GM10266 (cell line): ENCODE measurements at regions not wholly inside any gene's neighbourhood (a gene's known extent, or its start where the extent isn't known, plus 50 kb on each side); places are given as distances from the start of the nearest gene placed in this dataset.

Source experiments
- DNase-seq: peaks from one replicate; pipeline ENCODE4 v3.0.0; 2012; ENCODE audit errors: extremely low spot score
- TF ChIP-seq, protein P1 (sequence below): IDR thresholded peaks from 2 replicates; pipeline ENCODE4 v1.5.1; 2012; ENCODE audit warnings: mild to moderate bottlenecking, low read depth; ENCODE audit not compliant: control insufficient read depth, insufficient read depth; ENCODE audit errors: missing control alignments

DNA sequence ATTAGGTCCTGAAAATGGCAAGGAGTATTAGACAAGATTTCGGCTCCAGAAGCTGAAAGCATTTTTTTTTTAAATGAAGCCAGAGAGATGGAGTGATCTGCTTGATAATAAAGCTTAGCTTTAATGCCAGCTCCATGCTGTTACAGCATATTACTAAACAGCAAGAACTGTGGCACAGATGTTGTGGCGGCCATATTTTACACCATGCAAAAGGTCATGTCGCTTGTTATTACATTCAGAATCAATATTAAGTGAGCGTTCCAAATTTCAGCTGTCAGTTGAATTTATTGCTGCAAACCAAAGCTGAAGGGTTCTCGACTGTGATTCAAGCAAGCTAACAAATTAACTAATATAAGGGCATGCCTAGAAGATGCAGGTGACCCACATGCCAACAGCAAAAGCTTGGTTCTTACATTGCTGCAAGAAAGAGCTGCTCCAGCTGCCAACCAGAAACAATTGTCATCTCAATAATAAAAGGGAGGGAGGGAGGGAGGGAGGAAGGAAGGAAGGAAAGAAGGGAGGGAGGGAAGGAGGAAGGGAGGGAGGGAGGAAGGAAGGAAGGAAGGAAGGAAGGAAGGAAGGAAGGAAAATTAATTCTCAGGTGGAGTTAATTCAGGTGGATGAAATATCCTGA, 517.7 kb upstream of the WWC1 start:
- TF ChIP-seq, protein P1, sequence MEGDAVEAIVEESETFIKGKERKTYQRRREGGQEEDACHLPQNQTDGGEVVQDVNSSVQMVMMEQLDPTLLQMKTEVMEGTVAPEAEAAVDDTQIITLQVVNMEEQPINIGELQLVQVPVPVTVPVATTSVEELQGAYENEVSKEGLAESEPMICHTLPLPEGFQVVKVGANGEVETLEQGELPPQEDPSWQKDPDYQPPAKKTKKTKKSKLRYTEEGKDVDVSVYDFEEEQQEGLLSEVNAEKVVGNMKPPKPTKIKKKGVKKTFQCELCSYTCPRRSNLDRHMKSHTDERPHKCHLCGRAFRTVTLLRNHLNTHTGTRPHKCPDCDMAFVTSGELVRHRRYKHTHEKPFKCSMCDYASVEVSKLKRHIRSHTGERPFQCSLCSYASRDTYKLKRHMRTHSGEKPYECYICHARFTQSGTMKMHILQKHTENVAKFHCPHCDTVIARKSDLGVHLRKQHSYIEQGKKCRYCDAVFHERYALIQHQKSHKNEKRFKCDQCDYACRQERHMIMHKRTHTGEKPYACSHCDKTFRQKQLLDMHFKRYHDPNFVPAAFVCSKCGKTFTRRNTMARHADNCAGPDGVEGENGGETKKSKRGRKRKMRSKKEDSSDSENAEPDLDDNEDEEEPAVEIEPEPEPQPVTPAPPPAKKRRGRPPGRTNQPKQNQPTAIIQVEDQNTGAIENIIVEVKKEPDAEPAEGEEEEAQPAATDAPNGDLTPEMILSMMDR = no peak
- DNase-seq = no peak

DNA sequence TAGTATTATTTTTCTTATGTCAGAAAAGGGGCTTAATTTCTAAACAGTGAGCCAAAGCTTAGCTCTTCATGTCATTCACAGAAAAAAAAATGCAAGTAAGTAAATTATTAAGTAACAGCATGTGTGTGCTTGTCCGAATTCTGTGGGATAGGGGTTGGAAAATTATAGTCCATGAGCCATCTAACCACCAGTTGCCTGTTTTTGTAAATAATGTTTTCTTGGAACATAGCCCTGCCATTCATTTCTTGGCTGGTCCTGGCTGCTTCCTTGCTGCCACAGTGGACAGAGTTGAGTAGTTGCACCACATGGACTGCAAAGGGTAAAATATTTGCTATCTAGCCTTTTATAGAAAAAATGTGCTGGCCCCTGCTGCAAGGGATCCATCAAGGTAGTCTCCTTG, 513.7 kb upstream of the WWC1 start:
- TF ChIP-seq, protein P1 = no peak
- DNase-seq = no peak

DNA sequence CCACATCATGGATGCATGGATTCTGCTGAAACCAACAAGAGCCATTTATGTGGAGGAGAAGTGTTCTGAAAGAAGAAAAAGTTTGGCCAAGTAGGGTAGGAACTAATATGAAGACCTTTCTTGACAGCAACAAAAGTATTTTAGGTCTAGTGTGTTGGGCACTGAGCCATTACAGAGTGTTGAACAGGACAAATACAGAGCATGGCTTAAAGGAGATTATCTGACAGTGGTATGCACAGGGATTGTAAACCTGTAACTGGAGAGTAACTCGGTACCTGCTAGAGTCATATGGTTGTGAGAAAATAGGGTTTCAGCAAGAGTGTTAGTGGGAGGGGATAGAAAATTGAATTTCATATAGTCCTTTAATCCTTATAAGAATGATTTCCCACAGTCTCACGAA, 513.2 kb upstream of the WWC1 start:
- TF ChIP-seq, protein P1 = no peak
- DNase-seq = no peak

DNA sequence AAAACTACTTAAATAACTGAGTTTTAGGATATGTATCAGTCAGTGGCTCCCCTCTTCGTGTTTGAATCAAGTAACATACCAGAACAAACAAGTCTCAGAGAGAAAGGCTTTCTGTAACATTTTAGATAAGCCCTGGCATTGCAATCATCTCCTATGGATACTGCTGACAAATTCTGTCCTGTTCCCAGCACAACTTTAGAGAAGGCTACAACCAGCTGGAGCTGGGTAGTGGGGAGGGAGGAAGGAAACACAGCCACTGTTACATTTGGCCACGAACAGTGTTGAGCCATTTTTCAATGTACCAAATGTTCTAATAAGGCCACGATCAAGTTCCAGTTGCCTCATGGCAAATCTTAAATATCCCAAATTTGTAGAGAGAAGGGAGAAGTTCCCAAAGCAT, 511.8 kb upstream of the WWC1 start:
- TF ChIP-seq, protein P1 = no peak
- no peak for DNase-seq

DNA sequence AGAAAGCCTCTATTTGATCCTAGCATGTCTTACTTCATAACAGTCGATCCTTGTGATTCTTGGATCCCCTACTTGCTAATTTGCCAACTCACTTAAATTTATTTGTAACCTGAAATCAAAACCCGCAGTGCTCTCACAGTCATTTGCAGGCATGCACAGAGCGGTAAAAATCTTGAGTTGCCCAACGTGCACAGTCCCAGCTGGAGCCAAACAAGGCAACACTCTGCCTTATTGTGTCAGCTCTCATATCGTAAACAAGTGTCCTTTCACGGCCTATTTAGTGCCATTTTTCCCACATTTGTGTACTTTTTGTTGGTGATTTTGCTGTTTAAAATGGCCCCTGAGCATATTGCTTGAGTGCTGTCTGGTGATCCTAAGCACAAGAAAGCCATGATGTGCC, 511.3 kb upstream of the WWC1 start:
- DNase-seq = no peak
- TF ChIP-seq, protein P1 = no peak

DNA sequence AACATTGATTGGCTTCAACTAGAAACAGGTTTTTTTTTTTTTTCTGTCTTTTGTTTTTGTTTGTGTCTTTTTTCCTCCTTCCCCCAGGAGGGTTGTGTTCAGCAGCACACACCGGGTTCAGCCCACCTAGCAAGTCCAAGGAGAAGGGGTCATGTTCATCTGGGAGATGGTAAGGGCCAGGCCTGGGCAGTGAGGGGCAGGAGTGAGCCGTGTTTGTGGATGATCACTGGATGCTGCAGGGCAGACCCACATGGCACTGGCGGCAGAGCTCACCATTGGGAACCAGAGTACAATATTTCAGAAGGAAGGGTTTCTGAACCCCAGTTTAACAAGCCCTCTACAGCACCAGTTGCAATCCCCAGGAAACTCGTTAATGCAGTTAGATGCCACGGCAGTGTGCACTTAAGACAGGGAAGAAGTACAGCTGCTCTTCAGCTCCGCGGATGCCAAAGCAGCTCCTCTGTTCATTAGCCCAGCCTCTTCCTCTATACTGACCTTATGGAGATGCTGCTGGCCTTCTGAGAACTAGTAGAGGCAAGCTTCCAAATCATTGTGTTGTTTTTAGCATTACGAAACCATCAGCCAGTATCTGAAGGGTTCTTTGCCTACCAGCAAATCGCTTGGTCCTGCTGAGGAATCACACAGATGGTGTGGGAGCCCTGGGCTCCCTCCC, 508.2 kb upstream of the WWC1 start:
- no peak for DNase-seq
- TF ChIP-seq, protein P1 = no peak

DNA sequence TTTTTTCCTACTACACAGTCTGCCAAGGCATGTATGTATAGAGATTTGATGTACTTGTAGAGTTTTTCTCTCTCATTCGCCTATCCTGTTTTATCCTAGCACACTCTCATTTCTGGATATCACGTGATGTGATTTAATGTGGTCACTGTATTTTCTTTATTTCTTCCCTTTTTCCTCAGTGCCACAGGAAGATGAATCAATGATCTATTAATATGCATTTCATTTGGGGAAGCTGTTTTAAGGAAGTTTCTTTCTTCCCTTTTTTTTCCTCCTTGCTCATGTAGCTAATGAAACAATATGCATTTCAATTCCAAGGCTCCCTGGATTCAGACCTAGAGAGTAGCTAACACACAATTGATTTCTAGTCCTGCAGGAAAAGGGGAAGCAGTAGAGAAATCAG, 506.3 kb upstream of the WWC1 start:
- TF ChIP-seq, protein P1 = no peak
- DNase-seq = no peak
